Smooth muscle cell (in vitro differentiated cells): ENCODE measurements at regions not wholly inside any gene's neighbourhood (a gene's known extent, or its start where the extent isn't known, plus 50 kb on each side); places are given as distances from the start of the nearest gene placed in this dataset.

Experiments
- DNase-seq: peaks from one replicate; lab custom pipeline; 2025; ENCODE audit not compliant: unreplicated experiment; lab: John Stamatoyannopoulos, UW
- H2AFZ ChIP-seq: fragments of 200-600 bp; sonication (generic); 2 replicates; pipeline ENCODE4 v1.6.0; 2016; ENCODE audit warnings: antibody characterized with exemption, low read depth, mild to moderate bottlenecking
- H3F3A ChIP-seq: fragments of 200-600 bp; sonication (generic); 2 replicates; pipeline ENCODE4 v1.6.0; 2017; ENCODE audit warnings: antibody characterized with exemption, low read depth
- H3K27ac ChIP-seq: fragments of 200-600 bp; sonication (generic); 2 replicates; pipeline ENCODE4 v1.5.1; 2016; ENCODE audit warnings: low read depth, mild to moderate bottlenecking
- H3K27me3 ChIP-seq: fragments of 200-600 bp; sonication (generic); 2 replicates; pipeline ENCODE4 v1.6.1; 2016; ENCODE audit warnings: low read depth, mild to moderate bottlenecking
- H3K36me3 ChIP-seq: fragments of 200-600 bp; sonication (generic); 2 replicates; pipeline ENCODE4 v1.5.1; 2016; ENCODE audit warnings: low read depth
- H3K4me1 ChIP-seq: fragments of 200-600 bp; sonication (generic); 2 replicates; pipeline ENCODE4 v1.5.1; 2016; ENCODE audit warnings: low read depth
- H3K4me2 ChIP-seq: fragments of 200-600 bp; sonication (generic); 2 replicates; pipeline ENCODE4 v1.6.0; 2016; ENCODE audit warnings: mild to moderate bottlenecking
- H3K4me3 ChIP-seq: fragments of 200-600 bp; sonication (generic); 2 replicates; pipeline ENCODE4 v1.5.1; 2016; ENCODE audit warnings: mild to moderate bottlenecking
- H3K79me2 ChIP-seq: fragments of 200-600 bp; sonication (generic); 2 replicates; pipeline ENCODE4 v1.6.0; 2016; ENCODE audit warnings: low read depth, mild to moderate bottlenecking
- H3K9ac ChIP-seq: fragments of 200-600 bp; sonication (generic); 2 replicates; pipeline ENCODE4 v1.6.0; 2016; ENCODE audit warnings: low read depth
- H3K9me3 ChIP-seq: fragments of 200-600 bp; sonication (generic); replicated peaks from 2 replicates; pipeline ENCODE4 v1.5.1; 2016; ENCODE audit warnings: low read depth
- H4K20me1 ChIP-seq: fragments of 200-600 bp; sonication (generic); 2 replicates; pipeline ENCODE4 v1.6.0; 2016; ENCODE audit warnings: low read depth
- CTCF ChIP-seq: fragments of 200-600 bp; sonication (generic); IDR thresholded peaks from 2 replicates; pipeline ENCODE4 v1.5.1; 2017; ENCODE audit warnings: borderline replicate concordance, mild to moderate bottlenecking, antibody characterized with exemption; ENCODE audit not compliant: insufficient read depth, poor library complexity, severe bottlenecking
- WGBS: methylation state at CpG from one replicate; pipeline ENCODE4 v1.1.7; 2016; ENCODE audit warnings: low lambda C conversion rate; 5-methylcytosine and 5-hydroxymethylcytosine counted together

- H3K4me2 ChIP-seq, result no peak overlapping the region
- no peak overlapping the region for H3K9ac ChIP-seq
- no peaks in the 10 kb centered on the region for H3K36me3 ChIP-seq
- no peak overlapping the region for H2AFZ ChIP-seq
- no peak for DNase-seq
- no peak overlapping the region for H3K27ac ChIP-seq
- no peaks in the 10 kb centered on the region for H3K4me1 ChIP-seq
- peaks cover 16% of the 10 kb centered on the region for H3K27me3 ChIP-seq
- WGBS, result 88% methylated on average over 9 of the region's 9 CpGs
- no peaks in the 10 kb centered on the region for H3K79me2 ChIP-seq
- no peak for TF ChIP-seq CTCF
- no peaks in the 10 kb centered on the region for H3F3A ChIP-seq
- no peak overlapping the region for H3K4me3 ChIP-seq
- no peaks in the 10 kb centered on the region for H3K9me3 ChIP-seq
- H4K20me1 ChIP-seq, result no peaks in the 10 kb centered on the region
These were observed 84.6 kb upstream of the ATP8B1 start for GRCh38 chr18:57887543-57888383.

- DNase-seq, result no peak
- no peak for TF ChIP-seq CTCF
- Histone ChIP-seq H3K27me3 (peaks cover 16% of the 10 kb centered on the region), H3K4me2 (no peak overlapping the region), H3K36me3 (no peaks in the 10 kb centered on the region), H2AFZ (no peak overlapping the region), H3K4me1 (no peaks in the 10 kb centered on the region), H4K20me1 (no peaks in the 10 kb centered on the region), H3K27ac (no peak overlapping the region), H3K9me3 (no peaks in the 10 kb centered on the region), H3F3A (no peaks in the 10 kb centered on the region), H3K4me3 (no peak overlapping the region), H3K79me2 (no peaks in the 10 kb centered on the region), H3K9ac (no peak overlapping the region)
- 86% methylated on average over 1 of the region's 1 CpG for WGBS
These were observed 82.8 kb upstream of the ATP8B1 start for GRCh38 chr18:57885931-57886330.

GRCh38 chr18:57882465-57882864 is 79.3 kb upstream of the ATP8B1 start:
- Histone ChIP-seq H3K4me2 (no peak overlapping the region), H3K27ac (no peak overlapping the region), H3K9ac (no peak overlapping the region), H3K27me3 (peaks cover 3% of the 10 kb centered on the region), H4K20me1 (no peaks in the 10 kb centered on the region), H2AFZ (no peak overlapping the region), H3F3A (no peaks in the 10 kb centered on the region), H3K4me3 (no peak overlapping the region), H3K4me1 (no peaks in the 10 kb centered on the region), H3K36me3 (no peaks in the 10 kb centered on the region), H3K79me2 (no peaks in the 10 kb centered on the region), H3K9me3 (no peaks in the 10 kb centered on the region)
- DNase-seq, result no peak
- WGBS, result 69% methylated on average over 3 of the region's 3 CpGs
- no peak for TF ChIP-seq CTCF
